HG02678 (cell line): ENCODE measurements at regions not wholly inside any gene's neighbourhood (a gene's known extent, or its start where the extent isn't known, plus 50 kb on each side); places are given as distances from the start of the nearest gene placed in this dataset.
"Not testable (repeated sequence)": the region's sequence is repeated elsewhere in the genome, so short reads cannot be mapped to it uniquely, and the experiment has no call there.

ENCODE experiments used
- ATAC-seq: cut with Tn5 transposase; IDR thresholded peaks from one replicate; pipeline ENCODE4 v1.9.1; 2021; ENCODE audit warnings: mild to moderate bottlenecking, moderate library complexity; ENCODE audit not compliant: unreplicated experiment

GRCh38 chr3:144963810-144964209 lies 992.2 kb downstream of the DIPK2A start:
- no peak for ATAC-seq

GRCh38 chr3:144966560-144966959 lies 994.9 kb downstream of the DIPK2A start:
- no peak for ATAC-seq

GRCh38 chr3:144968750-144969350 lies 997.2 kb downstream of the DIPK2A start:
- no peak for ATAC-seq

GRCh38 chr3:144984481-144984880 lies 1012.9 kb downstream of the DIPK2A start:
- ATAC-seq = not testable (repeated sequence)

- ATAC-seq = no peak
Observed at GRCh38 chr3:144989807-144990206, 1018.2 kb downstream of the DIPK2A start.

GRCh38 chr3:144995856-144996255 lies 1024.2 kb downstream of the DIPK2A start:
- ATAC-seq = no peak

- no peak for ATAC-seq
Observed at GRCh38 chr3:145005427-145005826, 1033.8 kb downstream of the DIPK2A start.

- no peak for ATAC-seq
Observed at GRCh38 chr3:145006271-145006670, 1034.6 kb downstream of the DIPK2A start.

GRCh38 chr3:145013931-145014330 lies 1042.3 kb downstream of the DIPK2A start:
- no peak for ATAC-seq

GRCh38 chr3:145015253-145015652 lies 1043.6 kb downstream of the DIPK2A start:
- no peak for ATAC-seq

- ATAC-seq = no peak
Observed at GRCh38 chr3:145017959-145018358, 1046.3 kb downstream of the DIPK2A start.

GRCh38 chr3:145022447-145022846 lies 1050.8 kb downstream of the DIPK2A start:
- no peak for ATAC-seq

- no peak for ATAC-seq
Observed at GRCh38 chr3:145024700-145025099, 1053.1 kb downstream of the DIPK2A start.

- not testable (repeated sequence) for ATAC-seq
Observed at GRCh38 chr3:145027186-145027585, 1055.6 kb downstream of the DIPK2A start.

GRCh38 chr3:145032791-145033190 lies 1061.2 kb downstream of the DIPK2A start:
- no peak for ATAC-seq

GRCh38 chr3:145035682-145036081 lies 1064.1 kb downstream of the DIPK2A start:
- ATAC-seq = no peak

GRCh38 chr3:145054055-145054454 lies 1082.4 kb downstream of the DIPK2A start:
- not testable (repeated sequence) for ATAC-seq

GRCh38 chr3:145055375-145056076 lies 1083.9 kb downstream of the DIPK2A start:
- ATAC-seq = peak; percentile 84

GRCh38 chr3:145058483-145058882 lies 1086.9 kb downstream of the DIPK2A start:
- ATAC-seq = no peak

GRCh38 chr3:145063616-145064015 lies 1092.0 kb downstream of the DIPK2A start:
- ATAC-seq = no peak

GRCh38 chr3:145070795-145071194 lies 1090.2 kb downstream of the PLOD2 start:
- no peak for ATAC-seq

GRCh38 chr3:145079436-145079835 lies 1081.5 kb downstream of the PLOD2 start:
- ATAC-seq = no peak

- ATAC-seq = no peak
Observed at GRCh38 chr3:145087038-145087437, 1073.9 kb downstream of the PLOD2 start.
